ENCODE measurements at regions not wholly inside any gene's neighbourhood (a gene's known extent, or its start where the extent isn't known, plus 50 kb on each side); places are given as distances from the start of the nearest gene placed in this dataset.

GRCh38 chr3:4900298-4900697 lies 78.9 kb upstream of the BHLHE40 start:
- Histone ChIP-seq H3K36me3 (ENCODE audit: insufficient read depth, low read length) (no peaks in the 10 kb centered on the region), H3K9me3 (ENCODE audit: control insufficient read depth in 1 of 2, insufficient read depth in 1 of 2, low read length in 2 of 2) (no peaks in the 10 kb centered on the region), H3K27me3 (ENCODE audit: control insufficient read depth in 1 of 2, insufficient read depth in 2 of 2, low read length in 2 of 2) (no peaks in the 10 kb centered on the region), H3K4me1 (ENCODE audit: insufficient read depth, low read length) (peaks cover 24% of the 10 kb centered on the region), H3K27ac (ENCODE audit: low read depth in 1 of 2, low read length in 2 of 2) (no peak overlapping the region), H3K4me3 (ENCODE audit: low read length) (no peak overlapping the region)
- ATAC-seq (ENCODE audit: poor library complexity): no peak
- Mint-ChIP-seq H3K9me3 (no peaks in the 10 kb centered on the region), H3K4me3 (no peak overlapping the region), H3K4me1 (ENCODE audit: low read depth) (peaks cover 34% of the 10 kb centered on the region), H3K36me3 (ENCODE audit: low read depth) (no peaks in the 10 kb centered on the region), H3K27ac (peak overlapping the region; percentile 51), H3K27me3 (no peaks in the 10 kb centered on the region)
- peak in 3 of 14 experiments; percentile 13 to 25 (median 24) for DNase-seq
- ChIA-PET POLR2A (no interaction called here), CTCF (no interaction called here)
- intact Hi-C loops (cut with DNase I, micrococcal nuclease): no loop called here
- no peak for TF ChIP-seq CTCF (IDR thresholded peaks at IDR 0.05)

GRCh38 chr3:4904811-4905695 lies 74.2 kb upstream of the BHLHE40 start:
- no peak overlapping the region for H3K27ac ChIP-seq (ENCODE audit: low read depth in 1 of 2, low read length in 2 of 2)
- no peaks in the 10 kb centered on the region for H3K27me3 Mint-ChIP-seq
- peaks cover 62% of the 10 kb centered on the region for H3K4me1 Mint-ChIP-seq (ENCODE audit: low read depth)
- no peak for ATAC-seq (ENCODE audit: poor library complexity)
- H3K4me1 ChIP-seq (ENCODE audit: insufficient read depth, low read length): peaks cover 48% of the 10 kb centered on the region
- CTCF ChIA-PET: interaction anchor here (1.2 to 1.7 kb wide), 3 partner anchors 71 to 184 kb away, joined by 3 to 4 read pairs (median 4); no protein-coding TSS in a partner anchor
- H3K4me3 ChIP-seq (ENCODE audit: low read length): no peak overlapping the region
- H3K4me3 Mint-ChIP-seq: no peak overlapping the region
- H3K27ac Mint-ChIP-seq: no peak overlapping the region
- POLR2A ChIA-PET: interaction anchor here (0.7 to 1.4 kb wide), 3 partner anchors 38 to 74 kb away, joined by 3 to 5 read pairs (median 5); partner anchors contain the start of gene BHLHE40
- DNase-seq: peak in 3 of 14 experiments; percentile 37 to 42 (median 42)
- intact Hi-C loops (cut with DNase I, micrococcal nuclease): loop anchor here in 1 of 2 experiments (5.0 kb wide), 1 partner anchor 72 kb away; the partner anchor contains the start of gene BHLHE40
- TF ChIP-seq CTCF (IDR thresholded peaks at IDR 0.05): no peak
- H3K36me3 Mint-ChIP-seq (ENCODE audit: low read depth): no peaks in the 10 kb centered on the region
- no peaks in the 10 kb centered on the region for H3K36me3 ChIP-seq (ENCODE audit: insufficient read depth, low read length)
- H3K27me3 ChIP-seq (ENCODE audit: control insufficient read depth in 1 of 2, insufficient read depth in 2 of 2, low read length in 2 of 2): no peaks in the 10 kb centered on the region
- no peaks in the 10 kb centered on the region for H3K9me3 Mint-ChIP-seq
- H3K9me3 ChIP-seq (ENCODE audit: control insufficient read depth in 1 of 2, insufficient read depth in 1 of 2, low read length in 2 of 2): no peaks in the 10 kb centered on the region

- intact Hi-C loops (cut with DNase I, micrococcal nuclease): loop anchor here in 1 of 2 experiments (5.0 kb wide), 1 partner anchor 71 kb away; the partner anchor contains the start of gene BHLHE40
- ATAC-seq (ENCODE audit: poor library complexity) (no peak), DNase-seq (peak in 1 of 14 experiments; percentile 16)
- H3K9me3 ChIP-seq (ENCODE audit: control insufficient read depth in 1 of 2, insufficient read depth in 1 of 2, low read length in 2 of 2): no peaks in the 10 kb centered on the region
- H3K9me3 Mint-ChIP-seq: no peaks in the 10 kb centered on the region
- no peak overlapping the region for H3K4me3 ChIP-seq (ENCODE audit: low read length)
- no peak for TF ChIP-seq CTCF (IDR thresholded peaks at IDR 0.05)
- H3K36me3 Mint-ChIP-seq (ENCODE audit: low read depth): no peaks in the 10 kb centered on the region
- no peak overlapping the region for H3K27ac ChIP-seq (ENCODE audit: low read depth in 1 of 2, low read length in 2 of 2)
- H3K27me3 Mint-ChIP-seq: no peaks in the 10 kb centered on the region
- peaks cover 40% of the 10 kb centered on the region for H3K4me1 ChIP-seq (ENCODE audit: insufficient read depth, low read length)
- H3K36me3 ChIP-seq (ENCODE audit: insufficient read depth, low read length): no peaks in the 10 kb centered on the region
- POLR2A ChIA-PET: interaction anchor here (1.4 kb wide), 1 partner anchor 71 kb away, joined by 5 read pairs; no protein-coding TSS in a partner anchor
- peaks cover 57% of the 10 kb centered on the region for H3K4me1 Mint-ChIP-seq (ENCODE audit: low read depth)
- H3K27me3 ChIP-seq (ENCODE audit: control insufficient read depth in 1 of 2, insufficient read depth in 2 of 2, low read length in 2 of 2): no peaks in the 10 kb centered on the region
- H3K27ac Mint-ChIP-seq: no peak overlapping the region
- CTCF ChIA-PET: interaction anchor here (0.7 to 1.2 kb wide), 3 partner anchors 71 to 151 kb away, joined by 3 to 4 read pairs (median 3); no protein-coding TSS in a partner anchor
- no peak overlapping the region for H3K4me3 Mint-ChIP-seq
Measured at GRCh38 chr3:4906107-4906621, 73.1 kb upstream of the BHLHE40 start.
